Lower lobe of right lung (tissue), 2 donors: ENCODE measurements at regions not wholly inside any gene's neighbourhood (a gene's known extent, or its start where the extent isn't known, plus 50 kb on each side); places are given as distances from the start of the nearest gene placed in this dataset.
"Not testable (repeated sequence)": the region's sequence is repeated elsewhere in the genome, so short reads cannot be mapped to it uniquely, and the experiment has no call there.

ENCODE experiments used
- ATAC-seq, 2 donors: fragments of 200-7000 bp; cut with Tn5 transposase; one replicate each; pipeline ENCODE4 v1.9.1; 2020 to 2022; ENCODE audit warnings: mild to moderate bottlenecking in 2 of 2, moderate library complexity in 2 of 2
- DNase-seq: peaks from one replicate; pipeline ENCODE4 v3.0.0-alpha.2; 2020
- H3K27ac ChIP-seq: fragments of 200-600 bp; one replicate; pipeline ENCODE4 v1.8.0; 2022
- H3K27me3 ChIP-seq: fragments of 200-600 bp; one replicate; pipeline ENCODE4 v1.8.0; 2022; ENCODE audit warnings: low read depth
- H3K36me3 ChIP-seq: fragments of 200-600 bp; one replicate; pipeline ENCODE4 v1.8.0; 2022; ENCODE audit warnings: mild to moderate bottlenecking
- H3K4me1 ChIP-seq: fragments of 200-600 bp; one replicate; pipeline ENCODE4 v1.8.0; 2022
- H3K4me3 ChIP-seq: fragments of 200-600 bp; one replicate; pipeline ENCODE4 v1.8.0; 2022; ENCODE audit warnings: mild to moderate bottlenecking
- H3K9me3 ChIP-seq: fragments of 200-600 bp; one replicate; pipeline ENCODE4 v1.8.0; 2022
- intact Hi-C: fragments of 100-400 bp; cut with DNase I; formaldehyde crosslinking; loops from one replicate; pipeline ENCODE4 v1.11.0; 2022
- TF ChIP-seq, protein P1 (sequence below): fragments of 200-600 bp; IDR thresholded peaks from one replicate; pipeline ENCODE4 v1.8.0; 2022; ENCODE audit warnings: antibody characterized with exemption, mild to moderate bottlenecking
- donor health status: DM: no; HTN: yes; CAD: no; lungs with severe emphysema.

DNA sequence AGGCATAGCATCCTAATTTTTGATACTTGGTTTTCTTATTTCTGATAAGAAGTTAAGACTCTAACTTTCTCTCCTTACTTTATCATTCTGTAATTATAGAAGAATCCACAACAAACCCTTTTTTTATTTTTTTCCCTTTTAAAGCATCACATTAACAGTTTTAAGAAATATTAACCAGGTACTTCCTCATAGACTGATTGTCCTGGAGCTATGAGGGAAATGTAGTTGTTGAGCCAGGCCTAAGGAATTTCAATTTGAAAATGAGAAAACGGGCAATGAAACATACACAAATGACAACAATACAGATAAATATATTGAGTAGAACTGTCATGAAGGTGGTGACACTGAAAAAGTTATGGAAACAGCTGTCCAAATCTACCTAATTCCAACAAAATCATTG lies 569.0 kb downstream of the KCNA4 start:
- H3K27ac ChIP-seq = no peak overlapping the region
- no peak for ATAC-seq
- H3K9me3 ChIP-seq = no peaks in the 10 kb centered on the region
- intact Hi-C loops = no loop called here
- H3K4me3 ChIP-seq = no peak overlapping the region
- TF ChIP-seq, protein P1, sequence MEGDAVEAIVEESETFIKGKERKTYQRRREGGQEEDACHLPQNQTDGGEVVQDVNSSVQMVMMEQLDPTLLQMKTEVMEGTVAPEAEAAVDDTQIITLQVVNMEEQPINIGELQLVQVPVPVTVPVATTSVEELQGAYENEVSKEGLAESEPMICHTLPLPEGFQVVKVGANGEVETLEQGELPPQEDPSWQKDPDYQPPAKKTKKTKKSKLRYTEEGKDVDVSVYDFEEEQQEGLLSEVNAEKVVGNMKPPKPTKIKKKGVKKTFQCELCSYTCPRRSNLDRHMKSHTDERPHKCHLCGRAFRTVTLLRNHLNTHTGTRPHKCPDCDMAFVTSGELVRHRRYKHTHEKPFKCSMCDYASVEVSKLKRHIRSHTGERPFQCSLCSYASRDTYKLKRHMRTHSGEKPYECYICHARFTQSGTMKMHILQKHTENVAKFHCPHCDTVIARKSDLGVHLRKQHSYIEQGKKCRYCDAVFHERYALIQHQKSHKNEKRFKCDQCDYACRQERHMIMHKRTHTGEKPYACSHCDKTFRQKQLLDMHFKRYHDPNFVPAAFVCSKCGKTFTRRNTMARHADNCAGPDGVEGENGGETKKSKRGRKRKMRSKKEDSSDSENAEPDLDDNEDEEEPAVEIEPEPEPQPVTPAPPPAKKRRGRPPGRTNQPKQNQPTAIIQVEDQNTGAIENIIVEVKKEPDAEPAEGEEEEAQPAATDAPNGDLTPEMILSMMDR = no peak
- no peaks in the 10 kb centered on the region for H3K27me3 ChIP-seq
- H3K4me1 ChIP-seq = no peaks in the 10 kb centered on the region
- DNase-seq = no peak
- H3K36me3 ChIP-seq = no peaks in the 10 kb centered on the region

DNA sequence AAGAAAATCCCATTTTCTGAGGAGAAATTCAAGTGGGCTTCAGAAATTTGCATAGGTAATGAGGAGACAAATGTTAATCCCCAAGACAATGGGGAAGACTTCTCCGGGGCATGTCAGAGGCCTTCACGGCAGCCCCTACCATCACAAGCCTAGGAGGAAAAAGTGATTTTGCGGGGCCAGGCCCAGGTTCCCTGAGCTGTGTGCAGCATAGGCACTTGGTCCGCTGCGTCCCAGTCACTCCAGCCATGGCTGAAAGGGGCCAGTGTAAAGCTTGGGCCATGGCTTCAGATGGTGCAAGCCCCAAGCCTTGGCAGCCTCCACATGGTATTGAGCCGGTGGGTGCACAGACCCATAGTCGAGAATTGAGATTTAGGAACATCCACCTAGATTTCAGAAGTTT lies 570.7 kb downstream of the KCNA4 start:
- Histone ChIP-seq H3K27me3 (no peaks in the 10 kb centered on the region), H3K9me3 (no peaks in the 10 kb centered on the region), H3K36me3 (no peaks in the 10 kb centered on the region), H3K4me1 (no peaks in the 10 kb centered on the region), H3K4me3 (no peak overlapping the region), H3K27ac (no peak overlapping the region)
- no peak for ATAC-seq
- intact Hi-C loops = no loop called here
- no peak for DNase-seq
- TF ChIP-seq, protein P1 = no peak

DNA sequence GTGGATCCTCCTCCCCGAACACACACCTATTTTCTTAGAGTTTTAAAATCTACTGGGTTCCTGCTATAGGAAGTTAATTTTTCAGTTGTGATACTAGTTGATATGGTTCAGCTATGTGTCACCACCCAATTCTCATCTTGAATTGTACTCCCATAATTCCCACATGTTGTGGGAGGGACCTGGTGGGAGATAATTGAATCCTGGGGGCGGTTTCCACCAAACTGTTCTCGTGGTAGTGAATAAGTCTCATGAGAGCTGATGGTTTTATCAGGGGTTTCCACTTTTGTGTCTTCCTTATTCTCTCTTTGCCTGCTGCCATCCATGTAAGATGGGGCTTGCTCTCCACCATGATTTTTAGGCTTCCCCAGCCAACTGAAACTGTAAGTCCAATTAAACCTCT lies 571.6 kb downstream of the KCNA4 start:
- H3K9me3 ChIP-seq, ATAC-seq, DNase-seq, H3K27me3 ChIP-seq, H3K27ac ChIP-seq, H3K36me3 ChIP-seq, H3K4me3 ChIP-seq, H3K4me1 ChIP-seq, intact Hi-C loops: not testable (repeated sequence)

DNA sequence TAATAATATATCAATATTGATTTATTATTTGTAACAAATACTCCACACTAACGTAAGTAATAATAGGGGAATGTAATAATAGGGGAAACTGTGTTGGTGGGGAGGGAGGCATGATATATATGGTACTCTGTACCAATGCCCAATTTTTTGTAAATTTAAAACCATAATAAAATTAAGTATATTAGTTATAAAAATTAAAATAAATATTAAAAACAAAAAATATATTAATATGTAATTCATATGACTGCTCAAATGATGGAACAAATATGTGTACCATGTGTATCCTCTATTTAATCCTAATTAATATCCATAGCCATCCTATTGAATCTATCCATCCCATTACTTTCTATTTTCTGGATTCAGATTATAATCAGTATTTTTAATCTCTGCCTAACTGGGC lies 578.0 kb downstream of the KCNA4 start:
- intact Hi-C loops = loop anchor here (10.0 kb wide), 1 partner anchor 706 kb away; no protein-coding TSS in a partner anchor

DNA sequence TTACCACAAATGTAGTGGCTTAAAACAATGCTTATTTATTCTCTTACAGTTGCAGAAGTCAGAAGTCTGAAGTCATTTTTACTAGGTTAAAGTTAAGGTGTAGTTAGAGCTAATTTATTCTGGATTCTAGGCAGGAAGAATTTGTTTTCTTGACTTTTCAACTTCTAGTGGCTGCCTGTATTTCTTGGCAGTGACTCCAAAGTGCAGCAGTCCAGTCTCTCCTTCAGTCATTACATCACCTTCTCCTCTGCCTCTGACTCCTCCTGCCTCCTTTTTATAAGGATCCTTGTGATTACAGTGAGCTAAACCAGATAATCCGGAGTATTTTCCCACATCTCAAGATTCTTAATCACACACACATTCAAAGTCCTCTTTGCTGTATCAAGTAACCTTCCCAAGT lies 581.4 kb downstream of the KCNA4 start:
- Histone ChIP-seq H3K27me3 (no peaks in the 10 kb centered on the region), H3K4me3 (no peak overlapping the region), H3K36me3 (no peaks in the 10 kb centered on the region), H3K4me1 (no peaks in the 10 kb centered on the region), H3K27ac (no peak overlapping the region), H3K9me3 (no peaks in the 10 kb centered on the region)
- intact Hi-C loops = loop anchor here (10.0 kb wide), 1 partner anchor 709 kb away; no protein-coding TSS in a partner anchor
- DNase-seq (no peak), ATAC-seq (no peak)
- TF ChIP-seq, protein P1 = no peak

More for the DNA sequence above, 578.0 kb downstream of the KCNA4 start:
- ATAC-seq (no peak), DNase-seq (no peak)
- TF ChIP-seq, protein P1 = no peak
- Histone ChIP-seq H3K27me3 (no peaks in the 10 kb centered on the region), H3K27ac (no peak overlapping the region), H3K36me3 (no peaks in the 10 kb centered on the region), H3K4me1 (no peaks in the 10 kb centered on the region), H3K4me3 (no peak overlapping the region), H3K9me3 (no peaks in the 10 kb centered on the region)

DNA sequence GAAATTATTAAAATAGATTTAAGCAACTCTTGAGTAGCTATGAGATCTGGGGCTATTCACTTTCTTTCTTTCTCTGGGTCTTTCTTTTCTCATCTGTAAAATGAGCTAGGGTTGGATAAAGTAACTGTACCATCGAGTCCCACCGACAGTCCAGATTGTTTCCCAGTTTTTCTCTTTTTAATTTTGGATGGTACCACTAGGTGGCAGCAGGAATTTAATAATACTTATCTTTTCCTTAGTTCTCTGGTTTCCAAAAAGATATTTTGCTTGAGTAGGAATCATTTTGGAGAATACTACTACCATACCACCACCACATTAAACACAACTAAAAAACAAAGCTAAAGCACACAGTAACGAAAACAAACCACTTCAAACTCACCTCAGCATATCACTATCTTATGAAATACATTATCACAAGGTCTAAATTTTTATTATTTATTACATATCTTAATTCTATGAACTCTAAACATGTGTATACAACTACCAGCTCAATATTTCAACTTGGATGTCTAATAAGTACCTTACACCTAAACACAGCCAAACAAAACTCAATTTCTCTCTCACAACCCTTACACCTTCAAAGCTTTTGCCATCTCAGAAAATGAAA lies 584.0 kb downstream of the KCNA4 start:
- no peaks in the 10 kb centered on the region for H3K4me1 ChIP-seq
- H3K4me3 ChIP-seq = no peak overlapping the region
- ATAC-seq (no peak), DNase-seq (no peak)
- no peaks in the 10 kb centered on the region for H3K9me3 ChIP-seq
- no peaks in the 10 kb centered on the region for H3K27me3 ChIP-seq
- TF ChIP-seq, protein P1 = peak; percentile 50
- intact Hi-C loops = loop anchor here (10.0 kb wide), 1 partner anchor 712 kb away; no protein-coding TSS in a partner anchor
- no peak overlapping the region for H3K27ac ChIP-seq
- H3K36me3 ChIP-seq = no peaks in the 10 kb centered on the region
